Prostate gland (tissue), 2 donors: ENCODE measurements at regions not wholly inside any gene's neighbourhood (a gene's known extent, or its start where the extent isn't known, plus 50 kb on each side); places are given as distances from the start of the nearest gene placed in this dataset.

Experiments
- POLR2A ChIP-seq: fragments of 450-650 bp; IDR thresholded peaks from one replicate; pipeline ENCODE4 v1.6.1; 2016; ENCODE audit warnings: antibody characterized with exemption, mild to moderate bottlenecking
- POLR2AphosphoS5 ChIP-seq: sonication (generic); formaldehyde crosslinking; IDR thresholded peaks from one replicate; pipeline ENCODE4 v1.6.1; 2017; ENCODE audit warnings: antibody characterized with exemption
- TF ChIP-seq, protein P1 (sequence below), 4 experiments: fragments of 200-600 bp in 2 of 4; fragments of 450-650 bp in 2 of 4; sonication (generic) in 2 of 4; IDR thresholded peaks; 1 replicate in 3 of 4; 2 replicates in 1 of 4; pipeline ENCODE4 v1.5.1; 2016 to 2019; ENCODE audit warnings: antibody characterized with exemption in 4 of 4, mild to moderate bottlenecking in 2 of 4, moderate library complexity in 2 of 4

DNA sequence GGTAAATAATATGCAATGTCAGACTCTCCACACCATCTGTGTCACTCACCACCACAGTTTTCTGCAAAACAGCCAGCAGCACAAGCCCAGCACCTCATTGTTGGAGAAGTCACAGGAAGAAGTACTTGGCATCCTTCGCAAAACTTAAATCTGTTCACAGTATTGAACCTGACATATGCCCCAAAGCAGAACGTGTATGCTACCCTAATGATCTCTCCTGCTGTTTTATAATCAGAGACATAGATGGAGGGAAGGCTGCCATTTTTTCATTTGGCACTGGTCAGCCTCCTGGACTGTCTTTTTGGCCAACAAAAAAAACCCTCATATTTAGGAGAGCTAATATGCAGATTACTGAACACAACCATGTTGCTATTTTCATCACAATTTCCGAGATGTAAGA, 1272.9 kb downstream of the ROBO1 start:
- TF ChIP-seq, protein P1, sequence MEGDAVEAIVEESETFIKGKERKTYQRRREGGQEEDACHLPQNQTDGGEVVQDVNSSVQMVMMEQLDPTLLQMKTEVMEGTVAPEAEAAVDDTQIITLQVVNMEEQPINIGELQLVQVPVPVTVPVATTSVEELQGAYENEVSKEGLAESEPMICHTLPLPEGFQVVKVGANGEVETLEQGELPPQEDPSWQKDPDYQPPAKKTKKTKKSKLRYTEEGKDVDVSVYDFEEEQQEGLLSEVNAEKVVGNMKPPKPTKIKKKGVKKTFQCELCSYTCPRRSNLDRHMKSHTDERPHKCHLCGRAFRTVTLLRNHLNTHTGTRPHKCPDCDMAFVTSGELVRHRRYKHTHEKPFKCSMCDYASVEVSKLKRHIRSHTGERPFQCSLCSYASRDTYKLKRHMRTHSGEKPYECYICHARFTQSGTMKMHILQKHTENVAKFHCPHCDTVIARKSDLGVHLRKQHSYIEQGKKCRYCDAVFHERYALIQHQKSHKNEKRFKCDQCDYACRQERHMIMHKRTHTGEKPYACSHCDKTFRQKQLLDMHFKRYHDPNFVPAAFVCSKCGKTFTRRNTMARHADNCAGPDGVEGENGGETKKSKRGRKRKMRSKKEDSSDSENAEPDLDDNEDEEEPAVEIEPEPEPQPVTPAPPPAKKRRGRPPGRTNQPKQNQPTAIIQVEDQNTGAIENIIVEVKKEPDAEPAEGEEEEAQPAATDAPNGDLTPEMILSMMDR (IDR thresholded peaks at IDR 0.05), result no peak
- TF ChIP-seq POLR2A, result no peak
- TF ChIP-seq POLR2AphosphoS5, result no peak
